Stimulated activated naive CD8-positive, alpha-beta T cell treated with anti-CD3 and anti-CD28 coated beads, Interleukin-15, Interleukin-2, amounts not matched to agents 100 ng/mL and 50 ng/mL, for 24 hours (primary cell): ENCODE measurements at regions not wholly inside any gene's neighbourhood (a gene's known extent, or its start where the extent isn't known, plus 50 kb on each side); places are given as distances from the start of the nearest gene placed in this dataset.

Experiments
- H3K27ac Mint-ChIP-seq: one replicate; pipeline ENCODE4 v1.8.0; 2021; ENCODE audit warnings: mild to moderate bottlenecking, mixed read lengths
- H3K27me3 Mint-ChIP-seq: one replicate; pipeline ENCODE4 v1.8.0; 2021; ENCODE audit warnings: mixed read lengths
- H3K36me3 Mint-ChIP-seq: one replicate; pipeline ENCODE4 v1.8.0; 2021; ENCODE audit warnings: low read depth, mixed read lengths
- H3K4me1 Mint-ChIP-seq: one replicate; pipeline ENCODE4 v1.8.0; 2021; ENCODE audit warnings: low read depth, mixed read lengths
- H3K4me3 Mint-ChIP-seq: one replicate; pipeline ENCODE4 v1.8.0; 2021; ENCODE audit warnings: mild to moderate bottlenecking, mixed read lengths
- H3K9me3 Mint-ChIP-seq: one replicate; pipeline ENCODE4 v1.8.0; 2021; ENCODE audit warnings: mixed read lengths

- H3K4me1 Mint-ChIP-seq, result no peaks in the 10 kb centered on the region
- H3K4me3 Mint-ChIP-seq, result no peak overlapping the region
- H3K9me3 Mint-ChIP-seq, result no peaks in the 10 kb centered on the region
- H3K36me3 Mint-ChIP-seq, result no peaks in the 10 kb centered on the region
- no peak overlapping the region for H3K27ac Mint-ChIP-seq
- H3K27me3 Mint-ChIP-seq, result no peaks in the 10 kb centered on the region
These were observed 272.6 kb upstream of the HAND2 start for GRCh38 chr4:173802662-173803022.

GRCh38 chr4:173801876-173802661 is 272.0 kb upstream of the HAND2 start:
- Mint-ChIP-seq H3K36me3 (no peaks in the 10 kb centered on the region), H3K27me3 (no peaks in the 10 kb centered on the region), H3K4me1 (no peaks in the 10 kb centered on the region), H3K27ac (no peak overlapping the region), H3K9me3 (no peaks in the 10 kb centered on the region), H3K4me3 (no peak overlapping the region)

- Mint-ChIP-seq H3K27ac (no peak overlapping the region), H3K9me3 (no peaks in the 10 kb centered on the region)
These were observed 271.3 kb upstream of the HAND2 start for GRCh38 chr4:173801361-173801760.

GRCh38 chr4:173797296-173797695 is 267.3 kb upstream of the HAND2 start:
- no peaks in the 10 kb centered on the region for H3K36me3 Mint-ChIP-seq
- no peaks in the 10 kb centered on the region for H3K27me3 Mint-ChIP-seq
- H3K4me1 Mint-ChIP-seq, result no peaks in the 10 kb centered on the region
- no peak overlapping the region for H3K4me3 Mint-ChIP-seq
- no peaks in the 10 kb centered on the region for H3K9me3 Mint-ChIP-seq
- H3K27ac Mint-ChIP-seq, result no peak overlapping the region

More at GRCh38 chr4:173801361-173801760, 271.3 kb upstream of the HAND2 start:
- no peak overlapping the region for H3K4me3 Mint-ChIP-seq
- H3K4me1 Mint-ChIP-seq, result no peaks in the 10 kb centered on the region
- no peaks in the 10 kb centered on the region for H3K27me3 Mint-ChIP-seq
- H3K36me3 Mint-ChIP-seq, result no peaks in the 10 kb centered on the region

GRCh38 chr4:173794662-173795061 is 264.6 kb upstream of the HAND2 start:
- Mint-ChIP-seq H3K27me3 (no peaks in the 10 kb centered on the region), H3K27ac (no peak overlapping the region), H3K4me1 (no peaks in the 10 kb centered on the region), H3K4me3 (no peak overlapping the region), H3K36me3 (no peaks in the 10 kb centered on the region), H3K9me3 (no peaks in the 10 kb centered on the region)

- Mint-ChIP-seq H3K27ac (no peak overlapping the region), H3K4me3 (no peak overlapping the region), H3K36me3 (no peaks in the 10 kb centered on the region), H3K4me1 (no peaks in the 10 kb centered on the region), H3K27me3 (no peaks in the 10 kb centered on the region), H3K9me3 (no peaks in the 10 kb centered on the region)
These were observed 264.0 kb upstream of the HAND2 start for GRCh38 chr4:173793937-173794510.

- H3K27ac Mint-ChIP-seq, result no peak overlapping the region
- no peaks in the 10 kb centered on the region for H3K4me1 Mint-ChIP-seq
- H3K4me3 Mint-ChIP-seq, result no peak overlapping the region
- no peaks in the 10 kb centered on the region for H3K27me3 Mint-ChIP-seq
- H3K36me3 Mint-ChIP-seq, result no peaks in the 10 kb centered on the region
- H3K9me3 Mint-ChIP-seq, result peaks cover 7% of the 10 kb centered on the region
These were observed 252.6 kb upstream of the HAND2 start for GRCh38 chr4:173782660-173783059.

- Mint-ChIP-seq H3K9me3 (peaks cover 7% of the 10 kb centered on the region), H3K36me3 (no peaks in the 10 kb centered on the region), H3K27me3 (no peaks in the 10 kb centered on the region), H3K4me3 (no peak overlapping the region), H3K4me1 (no peaks in the 10 kb centered on the region), H3K27ac (no peak overlapping the region)
These were observed 247.9 kb upstream of the HAND2 start for GRCh38 chr4:173777921-173778320.

GRCh38 chr4:173777421-173777820 is 247.4 kb upstream of the HAND2 start:
- H3K27me3 Mint-ChIP-seq, result no peaks in the 10 kb centered on the region
- no peaks in the 10 kb centered on the region for H3K36me3 Mint-ChIP-seq
- H3K4me1 Mint-ChIP-seq, result no peaks in the 10 kb centered on the region
- no peak overlapping the region for H3K27ac Mint-ChIP-seq
- H3K9me3 Mint-ChIP-seq, result peaks cover 7% of the 10 kb centered on the region
- H3K4me3 Mint-ChIP-seq, result no peak overlapping the region

GRCh38 chr4:173769568-173769967 is 239.5 kb upstream of the HAND2 start:
- no peaks in the 10 kb centered on the region for H3K9me3 Mint-ChIP-seq
- no peak overlapping the region for H3K27ac Mint-ChIP-seq
- no peaks in the 10 kb centered on the region for H3K27me3 Mint-ChIP-seq
- H3K4me1 Mint-ChIP-seq, result no peaks in the 10 kb centered on the region
- H3K36me3 Mint-ChIP-seq, result no peaks in the 10 kb centered on the region
- H3K4me3 Mint-ChIP-seq, result no peak overlapping the region

GRCh38 chr4:173767650-173768049 is 237.6 kb upstream of the HAND2 start:
- H3K36me3 Mint-ChIP-seq, result no peaks in the 10 kb centered on the region
- no peaks in the 10 kb centered on the region for H3K4me1 Mint-ChIP-seq
- H3K4me3 Mint-ChIP-seq, result no peak overlapping the region

GRCh38 chr4:173766171-173766600 is 236.2 kb upstream of the HAND2 start:
- no peaks in the 10 kb centered on the region for H3K9me3 Mint-ChIP-seq
- H3K27ac Mint-ChIP-seq, result no peak overlapping the region
- H3K4me3 Mint-ChIP-seq, result no peak overlapping the region
- H3K4me1 Mint-ChIP-seq, result no peaks in the 10 kb centered on the region
- H3K36me3 Mint-ChIP-seq, result no peaks in the 10 kb centered on the region
- no peaks in the 10 kb centered on the region for H3K27me3 Mint-ChIP-seq

More at GRCh38 chr4:173767650-173768049, 237.6 kb upstream of the HAND2 start:
- Mint-ChIP-seq H3K27me3 (no peaks in the 10 kb centered on the region), H3K27ac (no peak overlapping the region), H3K9me3 (no peaks in the 10 kb centered on the region)

GRCh38 chr4:173765751-173766150 is 235.7 kb upstream of the HAND2 start:
- Mint-ChIP-seq H3K4me1 (no peaks in the 10 kb centered on the region), H3K9me3 (no peaks in the 10 kb centered on the region), H3K27me3 (no peaks in the 10 kb centered on the region), H3K36me3 (no peaks in the 10 kb centered on the region), H3K4me3 (no peak overlapping the region), H3K27ac (no peak overlapping the region)

GRCh38 chr4:173763389-173763788 is 233.4 kb upstream of the HAND2 start:
- no peaks in the 10 kb centered on the region for H3K4me1 Mint-ChIP-seq
- H3K27me3 Mint-ChIP-seq, result no peaks in the 10 kb centered on the region
- no peaks in the 10 kb centered on the region for H3K9me3 Mint-ChIP-seq
- no peaks in the 10 kb centered on the region for H3K36me3 Mint-ChIP-seq
- H3K27ac Mint-ChIP-seq, result no peak overlapping the region
- no peak overlapping the region for H3K4me3 Mint-ChIP-seq

GRCh38 chr4:173761938-173762337 is 231.9 kb upstream of the HAND2 start:
- no peaks in the 10 kb centered on the region for H3K36me3 Mint-ChIP-seq
- H3K9me3 Mint-ChIP-seq, result no peaks in the 10 kb centered on the region
- H3K27ac Mint-ChIP-seq, result no peak overlapping the region
- H3K4me1 Mint-ChIP-seq, result no peaks in the 10 kb centered on the region
- no peak overlapping the region for H3K4me3 Mint-ChIP-seq
- H3K27me3 Mint-ChIP-seq, result no peaks in the 10 kb centered on the region

- Mint-ChIP-seq H3K36me3 (no peaks in the 10 kb centered on the region), H3K4me3 (no peak overlapping the region), H3K27ac (no peak overlapping the region), H3K27me3 (no peaks in the 10 kb centered on the region), H3K9me3 (no peaks in the 10 kb centered on the region), H3K4me1 (no peaks in the 10 kb centered on the region)
These were observed 231.2 kb upstream of the HAND2 start for GRCh38 chr4:173761236-173761635.
